ENCODE measurements at regions not wholly inside any gene's neighbourhood (a gene's known extent, or its start where the extent isn't known, plus 50 kb on each side); places are given as distances from the start of the nearest gene placed in this dataset.

DNA sequence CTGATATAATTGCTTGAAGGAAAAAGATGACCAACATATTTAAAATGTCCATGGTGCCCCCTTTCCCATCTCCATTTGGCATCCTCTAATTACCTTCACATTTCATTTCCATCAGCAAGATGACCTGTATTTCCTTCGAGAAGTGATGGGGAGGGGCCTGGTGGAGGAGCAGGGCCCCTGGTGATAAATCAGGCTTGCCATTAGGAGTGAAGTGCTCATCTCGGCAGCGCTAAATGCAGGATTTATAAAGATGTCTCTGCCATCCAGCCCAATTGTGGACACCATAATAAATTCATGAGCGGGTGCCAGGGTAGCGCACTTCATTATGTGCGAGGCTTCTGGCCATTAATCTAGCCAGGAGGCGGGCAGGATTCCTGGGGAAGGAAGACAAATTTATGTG lies 101.5 kb upstream of the IRX6 start:
- no peak for DNase-seq (ENCODE audit: low spot score)

DNA sequence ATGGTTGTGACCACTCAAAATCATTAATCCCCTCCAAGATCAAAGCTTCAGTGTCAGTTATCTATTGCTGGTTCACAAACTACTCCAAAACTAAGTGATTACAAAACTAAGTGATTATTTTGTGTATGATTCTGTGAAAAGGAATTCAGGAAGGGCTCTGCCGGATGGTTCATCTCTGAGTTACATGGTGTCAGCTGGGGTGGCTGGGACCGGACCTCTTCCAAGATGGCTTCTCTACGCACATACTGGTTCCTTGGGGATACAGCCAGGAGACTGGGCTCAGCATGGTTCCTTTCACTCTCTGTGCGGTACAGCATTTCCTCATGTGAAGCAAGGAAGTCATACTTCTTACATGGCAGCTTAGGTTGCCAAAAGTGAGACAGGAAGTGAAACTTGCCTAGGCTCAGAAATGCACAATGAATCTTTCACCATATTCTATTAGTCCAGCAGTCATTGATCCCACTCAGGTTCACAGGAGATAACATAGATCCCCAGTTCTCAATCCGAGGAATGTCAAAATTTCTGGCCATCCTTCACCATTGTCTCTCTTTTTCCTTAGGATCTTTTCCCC lies 97.9 kb upstream of the IRX6 start:
- DNase-seq (ENCODE audit: low spot score), result no peak

DNA sequence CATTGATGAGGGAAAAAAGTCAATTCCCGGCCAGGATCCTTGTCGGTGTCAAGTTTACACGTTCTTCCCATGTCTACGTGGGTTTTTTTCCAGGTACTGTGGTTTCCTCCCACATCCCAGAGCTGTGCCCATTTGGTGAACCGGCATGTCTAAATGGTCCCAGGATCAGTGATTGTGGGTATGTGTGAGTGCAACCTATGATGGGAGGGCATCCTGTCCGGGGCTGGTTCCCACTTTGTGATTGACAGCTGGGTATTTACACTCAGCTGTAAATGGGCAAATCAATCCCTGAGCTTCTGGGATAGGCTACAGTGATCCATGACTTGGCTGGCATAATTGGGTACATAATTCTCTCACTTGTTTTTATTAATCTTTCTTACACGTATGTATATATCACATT lies 91.2 kb upstream of the IRX6 start:
- DNase-seq (ENCODE audit: low spot score), result no peak

DNA sequence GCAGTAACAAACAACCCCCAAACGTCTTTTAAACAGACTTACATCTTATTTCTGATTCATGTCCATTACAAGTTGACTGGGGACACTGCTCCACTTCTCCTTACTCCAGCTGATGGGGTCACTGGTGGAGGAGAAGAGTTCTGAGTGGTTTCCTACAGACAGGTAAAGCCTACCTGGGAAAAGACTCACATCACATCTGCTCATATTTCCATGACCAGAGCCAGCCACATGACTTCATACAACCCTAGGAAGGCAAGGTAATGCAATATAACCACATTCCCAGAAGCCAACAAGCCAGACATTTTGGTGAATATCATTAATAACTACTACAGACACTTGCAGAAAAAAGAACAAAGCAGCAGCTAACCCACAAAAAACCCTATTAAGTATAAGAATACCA lies 90.5 kb upstream of the IRX6 start:
- DNase-seq (ENCODE audit: low spot score), result no peak

DNA sequence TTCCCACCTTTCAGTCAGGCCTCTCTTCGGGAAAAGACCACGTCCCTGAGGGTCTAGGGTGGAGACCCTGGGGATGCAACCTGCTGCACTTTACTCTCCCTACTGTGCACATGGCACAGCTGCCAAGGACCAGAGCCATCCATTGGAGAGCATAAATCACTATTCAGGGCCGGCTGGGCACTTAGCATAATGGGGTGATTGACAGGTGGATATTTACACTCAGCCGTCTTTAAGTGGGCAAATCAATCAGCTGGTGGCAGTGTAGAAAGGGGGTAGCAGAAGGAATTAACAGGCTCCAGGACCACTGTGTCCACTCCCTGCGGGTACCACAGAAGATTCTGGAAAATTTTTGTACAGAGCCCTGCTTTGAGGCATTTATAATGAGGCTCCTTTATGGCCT lies 87.3 kb upstream of the IRX6 start:
- DNase-seq (ENCODE audit: low spot score), result no peak

- DNase-seq (ENCODE audit: low spot score), result no peak
These were observed 84.3 kb upstream of the IRX6 start for GRCh38 chr16:55239723-55240122.

DNA sequence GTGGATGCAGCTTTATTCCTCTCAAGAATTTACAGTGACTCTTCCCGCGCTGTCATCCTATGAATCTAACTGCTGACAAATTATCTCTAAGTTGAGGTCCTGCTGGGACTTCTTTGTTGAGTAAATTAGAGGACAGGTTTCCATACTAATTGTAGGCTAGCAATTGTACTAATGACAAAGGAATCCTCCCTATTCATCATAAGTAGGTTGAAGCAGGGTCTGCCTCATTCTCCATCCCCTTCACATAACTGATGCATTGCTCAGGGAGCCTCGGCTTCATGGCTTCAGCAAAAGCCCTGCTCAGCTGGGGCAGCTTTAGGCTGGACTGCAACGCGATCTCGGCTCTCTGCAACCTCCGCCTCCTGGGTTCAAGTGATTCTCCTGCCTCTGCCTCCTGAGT lies 83.1 kb upstream of the IRX6 start:
- DNase-seq (ENCODE audit: low spot score), result no peak

DNA sequence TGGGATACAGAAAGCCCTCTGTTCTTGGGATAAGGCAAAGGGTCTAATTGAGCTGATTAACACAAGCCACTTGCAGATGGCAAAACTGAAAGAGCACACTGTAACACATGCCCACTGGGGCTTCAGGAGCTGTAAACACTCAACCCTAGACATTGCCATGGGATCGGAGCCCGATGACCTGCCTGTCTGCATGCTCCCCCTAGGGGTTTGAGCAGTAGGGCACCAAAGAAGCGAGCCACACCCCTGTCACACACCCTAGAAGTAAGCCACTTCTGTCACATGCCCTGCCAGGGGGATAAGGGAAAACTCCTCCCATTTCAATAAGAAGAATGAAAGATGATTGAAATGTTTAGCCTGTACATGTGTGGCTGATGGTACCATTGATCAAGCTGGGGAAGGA lies 81.3 kb upstream of the IRX6 start:
- no peak for DNase-seq (ENCODE audit: low spot score)

GRCh38 chr16:55248058-55248457 lies 75.9 kb upstream of the IRX6 start:
- DNase-seq (ENCODE audit: low spot score), result no peak

GRCh38 chr16:55248494-55248893 lies 75.5 kb upstream of the IRX6 start:
- DNase-seq (ENCODE audit: low spot score), result no peak

DNA sequence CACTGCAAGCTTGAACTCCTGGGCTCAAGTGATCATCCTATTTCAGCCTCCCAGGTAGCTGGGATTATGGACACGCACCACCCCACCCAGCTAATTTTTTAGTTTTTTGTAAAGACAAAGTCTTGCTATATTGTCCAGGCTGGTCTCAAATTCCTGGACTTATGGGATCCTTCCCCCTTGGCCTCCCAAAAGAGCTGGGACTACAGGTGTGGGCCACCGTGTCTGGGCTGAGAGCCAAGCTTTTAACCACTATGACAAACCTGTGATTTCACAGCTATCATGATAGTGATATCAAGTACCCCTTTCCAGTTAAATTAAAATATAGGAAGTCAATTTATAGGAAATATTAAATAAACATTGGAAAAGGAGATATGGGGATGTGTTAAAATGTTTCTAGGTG lies 74.6 kb upstream of the IRX6 start:
- no peak for DNase-seq (ENCODE audit: low spot score)

- no peak for DNase-seq (ENCODE audit: low spot score)
These were observed 74.1 kb upstream of the IRX6 start for GRCh38 chr16:55249936-55250335.

- no peak for DNase-seq (ENCODE audit: low spot score)
These were observed 73.3 kb upstream of the IRX6 start for GRCh38 chr16:55250701-55251100.

- no peak for DNase-seq (ENCODE audit: low spot score)
These were observed 72.9 kb upstream of the IRX6 start for GRCh38 chr16:55251151-55251550.

DNA sequence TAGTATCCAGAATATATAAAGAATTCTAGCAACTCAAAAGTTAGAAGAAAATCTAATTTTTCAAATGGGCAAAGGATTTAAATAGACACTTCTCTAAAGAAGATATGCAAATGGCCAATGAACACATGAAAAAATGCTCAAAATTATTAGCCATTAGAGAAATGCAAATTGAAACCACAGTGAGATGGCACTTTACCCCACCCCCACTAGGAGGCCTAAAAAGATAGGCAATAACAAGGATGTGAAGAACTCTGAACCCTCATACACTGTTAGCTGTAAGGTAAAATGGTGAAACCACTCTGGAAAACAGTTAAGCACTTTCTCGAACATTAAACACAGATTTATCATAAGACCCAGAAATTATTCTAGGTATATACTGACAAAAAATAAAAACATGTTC lies 71.4 kb upstream of the IRX6 start:
- no peak for DNase-seq (ENCODE audit: low spot score)

- no peak for DNase-seq (ENCODE audit: low spot score)
These were observed 70.0 kb upstream of the IRX6 start for GRCh38 chr16:55253987-55254386.

- DNase-seq (ENCODE audit: low spot score), result no peak
These were observed 68.2 kb upstream of the IRX6 start for GRCh38 chr16:55255733-55256282.

- DNase-seq (ENCODE audit: low spot score), result no peak
These were observed 67.5 kb upstream of the IRX6 start for GRCh38 chr16:55256412-55257016.

- DNase-seq (ENCODE audit: low spot score), result peak; percentile 30
These were observed 65.9 kb upstream of the IRX6 start for GRCh38 chr16:55257966-55258613.

GRCh38 chr16:55261301-55261700 lies 62.7 kb upstream of the IRX6 start:
- DNase-seq (ENCODE audit: low spot score), result no peak

GRCh38 chr16:55263271-55264250 lies 60.4 kb upstream of the IRX6 start:
- no peak for DNase-seq (ENCODE audit: low spot score)

GRCh38 chr16:55264949-55265348 lies 59.1 kb upstream of the IRX6 start:
- no peak for DNase-seq (ENCODE audit: low spot score)

Data from HuH-7 (cell line).